A673 (cell line): ENCODE measurements at regions not wholly inside any gene's neighbourhood (a gene's known extent, or its start where the extent isn't known, plus 50 kb on each side); places are given as distances from the start of the nearest gene placed in this dataset.
"Not testable (repeated sequence)": the region's sequence is repeated elsewhere in the genome, so short reads cannot be mapped to it uniquely, and the experiment has no call there.

Source experiments
- BruUV-seq: library from RNA; stranded (reverse); fragments of 400-500 nt; replicated peaks from 2 replicates; lab custom pipeline; 2021; lab: Mats Ljungman, UMichigan
- CTCF ChIA-PET: fragments of 300-600 bp; sonication (Branson Sonifier 250); formaldehyde crosslinking; loops from one replicate; lab custom pipeline; 2022; ENCODE audit warnings: antibody characterized with exemption; lab: Charles Lee
- POLR2A ChIA-PET: fragments of 300-600 bp; sonication (Branson Sonifier 250); formaldehyde crosslinking; loops from one replicate; lab custom pipeline; 2022; ENCODE audit warnings: antibody characterized with exemption; ENCODE audit not compliant: low non-redundant PET; lab: Charles Lee
- DNase-seq: peaks from one replicate; pipeline ENCODE4 v3.0.0-alpha.2; 2015; ENCODE audit warnings: low spot score
- H3K27ac ChIP-seq: fragments of 200-600 bp; sonication (generic); 2 replicates; pipeline ENCODE4 v1.5.1; 2016; ENCODE audit warnings: mixed run types, low read depth, mild to moderate bottlenecking, mixed read lengths, antibody characterized with exemption, low read length; ENCODE audit not compliant: poor library complexity, severe bottlenecking
- H3K27me3 ChIP-seq: fragments of 200-600 bp; sonication (generic); replicated peaks from 2 replicates; pipeline ENCODE4 v1.6.1; 2017; ENCODE audit warnings: mixed run types, low read depth, mild to moderate bottlenecking, mixed read lengths, antibody characterized with exemption, low read length; ENCODE audit not compliant: insufficient read depth, poor library complexity
- H3K36me3 ChIP-seq: fragments of 200-600 bp; sonication (generic); 2 replicates; pipeline ENCODE4 v1.6.1; 2016; ENCODE audit warnings: mixed run types, mild to moderate bottlenecking, mixed read lengths, antibody characterized with exemption, low read length; ENCODE audit not compliant: insufficient read depth, poor library complexity, severe bottlenecking
- H3K4me1 ChIP-seq: fragments of 200-600 bp; sonication (generic); 2 replicates; pipeline ENCODE4 v1.6.1; 2017; ENCODE audit warnings: mixed run types, mild to moderate bottlenecking, mixed read lengths, antibody characterized with exemption, low read length; ENCODE audit not compliant: insufficient read depth, poor library complexity, severe bottlenecking
- H3K4me3 ChIP-seq: fragments of 200-600 bp; sonication (generic); 2 replicates; pipeline ENCODE4 v1.5.1; 2016; ENCODE audit warnings: low read depth, mixed run types, mild to moderate bottlenecking, mixed read lengths, low read length; ENCODE audit not compliant: poor library complexity, severe bottlenecking
- H3K9me3 ChIP-seq: fragments of 200-600 bp; sonication (generic); 2 replicates; pipeline ENCODE4 v1.6.1; 2016; ENCODE audit warnings: mixed run types, low read depth, mild to moderate bottlenecking, mixed read lengths, antibody characterized with exemption, low read length; ENCODE audit not compliant: poor library complexity, severe bottlenecking
- EZH2 ChIP-seq: fragments of 200-600 bp; sonication (generic); IDR thresholded peaks from 2 replicates; pipeline ENCODE4 v1.6.1; 2017; ENCODE audit warnings: borderline replicate concordance, low read depth, mild to moderate bottlenecking, mixed read lengths, antibody characterized with exemption, low read length; ENCODE audit not compliant: poor library complexity, severe bottlenecking
- intact Hi-C: fragments of 100-400 bp; cut with micrococcal nuclease; formaldehyde crosslinking; loops from one replicate; pipeline ENCODE4 v1.10.0; 2022; ENCODE audit not compliant: unreplicated experiment
- TF ChIP-seq, protein P1 (sequence below): fragments of 300-800, 200-600 bp; sonication (generic); conservative IDR thresholded peaks from 2 replicates; pipeline ENCODE4 v1.5.1; 2017; ENCODE audit warnings: low read depth, mild to moderate bottlenecking, antibody characterized with exemption, low read length, moderate library complexity, mixed read lengths

DNA sequence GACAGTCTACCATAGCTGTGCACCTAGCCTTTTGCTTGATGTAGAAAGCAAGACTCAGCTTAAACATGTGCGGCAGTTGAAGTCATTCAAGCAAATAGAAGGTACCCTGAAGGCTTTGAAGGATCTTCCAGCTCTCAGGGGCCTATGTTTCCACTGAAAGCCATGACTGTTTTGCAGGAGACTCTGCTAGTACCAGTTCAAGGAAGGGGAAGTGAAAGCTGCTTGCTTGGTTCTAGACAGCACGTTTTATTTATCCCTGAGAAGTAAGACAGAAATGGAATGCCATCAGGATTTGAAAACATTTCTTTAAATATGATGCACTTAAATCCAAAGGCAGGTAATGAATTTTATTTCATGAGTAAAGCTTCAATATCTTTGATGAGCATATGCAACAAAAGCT is 311.4 kb downstream of the PDCD6IP start:
- H3K36me3 ChIP-seq, result no peaks in the 10 kb centered on the region
- no peak overlapping the region for H3K27ac ChIP-seq
- no peaks in the 10 kb centered on the region for H3K27me3 ChIP-seq
- no peak for DNase-seq
- no peak for TF ChIP-seq EZH2
- TF ChIP-seq, protein P1, sequence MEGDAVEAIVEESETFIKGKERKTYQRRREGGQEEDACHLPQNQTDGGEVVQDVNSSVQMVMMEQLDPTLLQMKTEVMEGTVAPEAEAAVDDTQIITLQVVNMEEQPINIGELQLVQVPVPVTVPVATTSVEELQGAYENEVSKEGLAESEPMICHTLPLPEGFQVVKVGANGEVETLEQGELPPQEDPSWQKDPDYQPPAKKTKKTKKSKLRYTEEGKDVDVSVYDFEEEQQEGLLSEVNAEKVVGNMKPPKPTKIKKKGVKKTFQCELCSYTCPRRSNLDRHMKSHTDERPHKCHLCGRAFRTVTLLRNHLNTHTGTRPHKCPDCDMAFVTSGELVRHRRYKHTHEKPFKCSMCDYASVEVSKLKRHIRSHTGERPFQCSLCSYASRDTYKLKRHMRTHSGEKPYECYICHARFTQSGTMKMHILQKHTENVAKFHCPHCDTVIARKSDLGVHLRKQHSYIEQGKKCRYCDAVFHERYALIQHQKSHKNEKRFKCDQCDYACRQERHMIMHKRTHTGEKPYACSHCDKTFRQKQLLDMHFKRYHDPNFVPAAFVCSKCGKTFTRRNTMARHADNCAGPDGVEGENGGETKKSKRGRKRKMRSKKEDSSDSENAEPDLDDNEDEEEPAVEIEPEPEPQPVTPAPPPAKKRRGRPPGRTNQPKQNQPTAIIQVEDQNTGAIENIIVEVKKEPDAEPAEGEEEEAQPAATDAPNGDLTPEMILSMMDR, result no peak
- no peaks in the 10 kb centered on the region for H3K9me3 ChIP-seq
- peaks cover 16% of the 10 kb centered on the region for H3K4me1 ChIP-seq
- ChIA-PET POLR2A (no interaction called here), CTCF (no interaction called here)
- intact Hi-C loops, result loop anchor here (5.0 kb wide), 1 partner anchor 92 kb away; no protein-coding TSS in a partner anchor
- no peak overlapping the region for H3K4me3 ChIP-seq
- BruUV-seq, result no TSS peak

DNA sequence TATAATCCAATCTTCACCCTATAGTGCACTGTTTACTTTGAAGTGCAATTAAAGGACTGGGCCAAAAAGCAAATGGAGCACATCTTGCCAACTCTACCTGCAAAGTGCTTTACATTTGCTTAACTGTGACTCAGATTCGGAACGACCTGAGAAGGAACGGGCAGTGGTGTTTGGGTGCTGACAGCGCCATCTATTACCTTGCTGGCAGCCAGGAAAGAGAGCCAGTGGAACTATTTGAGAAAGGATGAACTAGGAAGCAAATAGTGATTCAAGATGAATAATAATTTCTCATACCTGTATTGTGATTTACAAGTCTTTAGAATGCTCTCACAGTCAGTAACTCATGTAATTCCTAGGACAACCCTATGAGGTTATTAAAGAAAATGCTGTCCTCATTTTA is 312.9 kb downstream of the PDCD6IP start:
- POLR2A ChIA-PET, result no interaction called here
- Histone ChIP-seq H3K27ac (no peak overlapping the region), H3K4me3 (no peak overlapping the region), H3K27me3 (no peaks in the 10 kb centered on the region), H3K9me3 (no peaks in the 10 kb centered on the region), H3K36me3 (no peaks in the 10 kb centered on the region), H3K4me1 (peaks cover 16% of the 10 kb centered on the region)
- intact Hi-C loops, result no loop called here
- DNase-seq, result no peak
- no TSS peak for BruUV-seq
- TF ChIP-seq EZH2, result no peak
- TF ChIP-seq, protein P1, result no peak
- CTCF ChIA-PET, result no interaction called here

DNA sequence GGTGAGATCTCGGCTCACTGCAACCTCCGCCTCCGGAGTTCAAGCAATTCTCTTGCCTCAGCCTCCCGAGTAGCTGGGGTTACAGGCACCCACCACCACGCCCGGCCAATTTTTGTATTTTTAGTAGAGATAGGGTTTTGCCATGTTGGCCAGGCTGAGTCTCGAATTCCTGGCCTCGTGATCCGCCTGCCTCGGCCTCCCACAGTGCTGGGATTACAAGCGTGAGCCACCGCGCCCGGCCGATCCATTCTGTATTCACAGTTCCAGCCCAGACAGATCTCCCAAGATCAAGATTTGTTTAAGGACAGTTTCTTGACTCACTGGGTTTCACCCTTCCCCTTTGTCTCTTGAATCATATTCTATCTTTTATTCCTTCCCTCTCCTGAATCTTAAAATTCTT is 313.8 kb downstream of the PDCD6IP start:
- POLR2A ChIA-PET, H3K4me1 ChIP-seq, CTCF ChIA-PET, H3K27ac ChIP-seq, BruUV-seq, H3K9me3 ChIP-seq, DNase-seq, H3K36me3 ChIP-seq, H3K4me3 ChIP-seq, H3K27me3 ChIP-seq, intact Hi-C loops: not testable (repeated sequence)

DNA sequence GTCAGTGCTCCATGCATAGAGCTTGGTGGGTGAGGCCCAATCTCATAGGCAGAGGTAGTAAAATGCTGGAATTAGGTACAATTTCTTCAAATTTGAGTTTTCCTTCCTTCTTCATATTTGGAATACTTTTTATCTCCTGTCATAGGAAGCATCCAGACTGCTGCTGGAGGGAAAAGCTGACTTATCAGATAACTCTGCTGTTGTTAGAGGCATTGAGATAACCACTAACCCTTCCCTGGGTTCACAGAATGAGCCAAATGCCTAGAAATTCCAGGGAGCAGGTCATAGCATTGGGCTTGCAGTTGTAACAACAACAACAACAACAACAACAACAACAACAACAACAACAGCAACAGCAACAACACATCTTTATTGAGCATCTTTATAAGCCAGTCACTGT is 332.7 kb downstream of the PDCD6IP start:
- ChIA-PET POLR2A (no interaction called here), CTCF (no interaction called here)
- Histone ChIP-seq H3K27me3 (no peaks in the 10 kb centered on the region), H3K36me3 (no peaks in the 10 kb centered on the region), H3K4me1 (no peaks in the 10 kb centered on the region), H3K27ac (no peak overlapping the region), H3K4me3 (no peak overlapping the region), H3K9me3 (peaks cover 17% of the 10 kb centered on the region)
- no TSS peak for BruUV-seq
- TF ChIP-seq EZH2, result no peak
- TF ChIP-seq, protein P1, result no peak
- intact Hi-C loops, result no loop called here
- DNase-seq, result no peak
